NCI-H82 treated with DMSO at 0.1 percent for 48 hours (cell line): ENCODE measurements at regions not wholly inside any gene's neighbourhood (a gene's known extent, or its start where the extent isn't known, plus 50 kb on each side); places are given as distances from the start of the nearest gene placed in this dataset.

Experiments used
- DNase-seq: peaks from one replicate; lab custom pipeline; 2025; ENCODE audit not compliant: unreplicated experiment; lab: John Stamatoyannopoulos, UW

DNA sequence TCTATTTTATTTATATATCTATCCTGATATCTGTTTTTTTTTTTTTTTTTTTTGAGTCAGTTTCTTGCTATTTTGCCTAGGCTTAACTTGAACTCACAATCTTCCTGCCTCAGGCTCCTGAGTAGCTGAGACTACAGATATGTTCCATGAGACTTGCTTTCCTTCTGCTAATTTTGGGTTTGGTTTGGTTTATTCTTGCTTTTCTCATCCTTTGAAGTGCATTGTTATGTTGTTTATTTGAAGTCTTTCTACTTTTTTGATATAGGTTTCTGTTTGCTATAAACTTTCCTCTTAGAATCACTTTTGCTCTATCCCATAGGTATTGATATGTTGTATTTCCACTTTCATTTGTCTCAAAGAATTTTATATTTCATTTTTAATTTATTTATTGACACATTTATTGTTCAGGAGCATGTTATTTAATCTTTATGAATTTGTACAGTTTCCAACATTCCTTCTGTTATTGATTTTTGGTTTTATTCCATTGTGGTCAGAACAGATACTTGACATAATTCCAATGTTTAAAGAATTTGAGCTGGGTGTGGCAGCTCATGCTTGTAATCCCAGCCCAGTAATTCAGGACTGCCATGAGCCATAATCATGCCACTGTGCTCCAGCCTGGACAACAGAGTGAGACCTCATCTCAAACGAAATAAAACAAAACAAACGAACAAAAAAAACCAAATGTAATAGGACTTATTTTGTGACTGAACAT, 62.3 kb upstream of the PLSCR4 start:
- DNase-seq, result no peak

- DNase-seq, result no peak
Measured at GRCh38 chr3:146308682-146309081, 57.8 kb upstream of the PLSCR4 start.

- no peak for DNase-seq
Measured at GRCh38 chr3:146308222-146308621, 57.3 kb upstream of the PLSCR4 start.

DNA sequence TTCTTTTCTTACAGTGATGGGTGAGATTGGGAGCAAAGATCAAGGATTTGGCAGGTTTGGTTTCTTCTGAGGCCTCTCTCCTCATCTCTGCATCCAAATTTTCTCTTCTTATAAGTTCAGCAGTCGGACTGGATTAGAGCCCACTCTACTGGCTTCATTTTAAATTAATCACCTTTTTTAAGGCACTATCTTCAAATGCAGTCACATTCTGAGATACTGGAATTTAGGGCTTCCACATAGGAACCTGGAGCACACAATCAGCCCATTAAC, 56.5 kb upstream of the PLSCR4 start:
- DNase-seq, result no peak

- no peak for DNase-seq
Measured at GRCh38 chr3:146306656-146307455, 56.0 kb upstream of the PLSCR4 start.

- DNase-seq, result no peak
Measured at GRCh38 chr3:146305808-146306423, 55.0 kb upstream of the PLSCR4 start.

DNA sequence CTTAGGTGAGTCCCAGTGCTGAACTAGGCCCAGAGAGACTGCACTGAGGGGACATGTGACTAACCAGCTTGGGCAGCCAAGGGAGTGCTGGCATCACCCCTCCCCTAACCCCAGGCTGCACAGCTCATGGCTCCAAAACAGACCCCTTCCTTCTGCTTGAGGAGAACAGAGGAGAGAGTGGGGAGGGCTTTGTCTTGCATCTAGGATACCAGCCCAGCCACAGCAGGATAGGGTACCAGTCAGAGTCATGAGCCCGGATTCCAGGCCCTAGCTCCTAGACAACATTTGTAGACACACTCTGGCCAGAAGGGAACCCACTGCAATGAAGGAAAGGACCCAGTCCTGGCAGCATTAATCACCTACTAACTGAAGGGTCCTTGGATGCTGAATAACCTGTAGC, 49.9 kb upstream of the PLSCR4 start:
- no peak for DNase-seq
